OCI-M1 (cell line): ENCODE measurements at regions not wholly inside any gene's neighbourhood (a gene's known extent, or its start where the extent isn't known, plus 50 kb on each side); places are given as distances from the start of the nearest gene placed in this dataset.

Source experiments
- DNase-seq: peaks from one replicate; lab custom pipeline; 2025; lab: John Stamatoyannopoulos, UW

DNA sequence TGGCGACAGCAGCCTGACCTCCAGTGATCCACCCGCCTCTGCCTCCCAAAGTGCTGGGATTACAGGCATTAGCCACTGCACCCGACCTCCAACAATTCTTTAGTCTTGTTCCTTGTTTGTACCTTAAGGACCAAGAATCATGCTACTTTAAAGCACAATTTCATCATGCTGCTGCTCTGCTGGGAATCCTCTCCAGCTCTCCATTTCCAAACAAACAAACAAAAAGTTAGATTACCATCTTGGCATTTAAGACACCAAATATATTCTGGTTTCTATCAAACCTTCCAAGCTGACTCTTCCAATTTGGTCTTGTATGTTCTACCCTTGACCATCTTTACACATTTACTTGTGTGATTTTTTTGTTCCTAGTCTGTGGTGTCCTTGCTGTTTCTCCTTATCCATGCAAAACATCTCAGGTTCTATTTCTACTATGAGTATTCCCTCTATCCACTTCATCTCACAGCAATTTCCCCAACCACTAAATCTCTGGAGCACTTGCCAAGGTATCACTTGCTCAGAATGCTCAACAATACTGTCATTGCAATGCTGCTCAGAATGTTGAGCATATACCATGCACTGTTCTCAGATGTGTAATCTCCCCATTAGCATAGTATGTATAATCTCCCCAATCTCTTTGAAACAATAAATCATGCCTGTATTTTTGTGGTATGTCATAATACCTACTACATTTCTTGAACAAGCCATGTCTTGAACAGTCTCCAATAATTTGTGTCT, 73.2 kb upstream of the GALNT5 start:
- DNase-seq: no peak

DNA sequence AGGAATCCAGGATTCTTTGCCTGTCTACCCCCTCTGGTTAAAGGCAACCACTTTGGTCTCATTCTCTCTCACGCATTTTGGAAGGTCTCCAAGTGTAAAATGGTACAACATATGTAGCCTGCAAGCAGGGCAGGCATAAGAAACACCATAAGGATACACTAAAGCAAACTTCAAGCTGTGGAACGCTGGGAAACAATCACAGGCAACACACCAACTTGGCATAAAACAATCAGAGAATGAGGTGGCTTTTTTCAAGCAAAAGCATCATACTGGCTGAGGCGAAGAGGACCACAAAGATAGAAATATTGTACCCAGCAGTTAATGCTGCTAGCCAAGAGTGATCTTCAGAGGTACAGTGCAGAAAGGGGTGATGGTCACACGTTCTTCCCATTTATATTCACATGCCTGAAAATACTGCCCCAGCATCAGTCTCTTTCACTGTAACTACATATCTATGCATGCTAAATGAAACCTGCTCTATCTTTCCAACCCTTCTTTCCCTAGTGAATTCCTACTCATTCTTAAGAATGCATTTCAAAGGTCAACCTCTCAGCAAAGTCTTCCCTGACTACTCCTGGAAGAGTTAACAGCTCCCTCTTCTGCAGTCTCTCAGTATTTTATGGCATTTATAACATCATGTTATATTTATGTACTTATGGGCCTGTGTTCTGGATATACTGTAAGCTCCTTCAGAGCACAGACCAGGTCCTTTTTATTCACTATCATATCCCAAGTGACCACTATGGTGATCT, 71.9 kb upstream of the GALNT5 start:
- no peak for DNase-seq

DNA sequence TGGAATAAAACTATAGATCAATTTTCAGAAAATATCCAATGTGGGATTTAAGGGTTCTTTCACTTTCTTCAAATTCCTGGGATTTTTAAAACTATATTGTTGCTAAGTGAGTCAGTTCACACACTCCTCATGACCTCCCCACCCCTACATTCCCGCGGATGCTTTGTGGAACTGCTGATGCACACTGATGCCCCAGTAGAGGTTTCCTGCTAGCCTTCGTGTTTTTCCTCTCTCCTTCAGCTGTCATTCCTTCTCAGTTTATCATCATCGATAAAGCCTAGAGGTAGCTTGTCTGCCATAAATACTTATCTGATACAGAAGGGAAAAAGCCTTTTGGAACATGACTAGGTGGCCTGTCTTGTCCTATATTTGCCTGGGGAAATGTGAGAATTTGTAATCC, 67.4 kb upstream of the GALNT5 start:
- no peak for DNase-seq

DNA sequence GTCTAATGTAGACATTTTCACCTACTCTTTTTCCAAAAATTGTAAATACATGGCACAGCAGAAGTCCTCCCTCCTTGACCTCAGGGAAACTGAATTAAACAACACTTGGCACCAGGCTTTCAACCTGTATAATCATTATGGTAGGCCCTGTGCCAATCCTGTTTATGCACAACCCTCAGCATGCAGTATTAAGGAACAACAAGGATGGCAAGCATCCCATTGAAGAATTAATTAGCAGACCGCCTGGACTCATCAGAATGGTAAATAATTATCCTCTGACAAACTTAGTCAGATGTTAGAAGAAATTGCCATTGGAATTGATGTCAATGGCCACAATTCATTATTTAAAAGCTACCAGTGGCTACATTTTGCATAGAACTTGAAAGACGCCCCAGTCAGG, 66.3 kb upstream of the GALNT5 start:
- no peak for DNase-seq

DNA sequence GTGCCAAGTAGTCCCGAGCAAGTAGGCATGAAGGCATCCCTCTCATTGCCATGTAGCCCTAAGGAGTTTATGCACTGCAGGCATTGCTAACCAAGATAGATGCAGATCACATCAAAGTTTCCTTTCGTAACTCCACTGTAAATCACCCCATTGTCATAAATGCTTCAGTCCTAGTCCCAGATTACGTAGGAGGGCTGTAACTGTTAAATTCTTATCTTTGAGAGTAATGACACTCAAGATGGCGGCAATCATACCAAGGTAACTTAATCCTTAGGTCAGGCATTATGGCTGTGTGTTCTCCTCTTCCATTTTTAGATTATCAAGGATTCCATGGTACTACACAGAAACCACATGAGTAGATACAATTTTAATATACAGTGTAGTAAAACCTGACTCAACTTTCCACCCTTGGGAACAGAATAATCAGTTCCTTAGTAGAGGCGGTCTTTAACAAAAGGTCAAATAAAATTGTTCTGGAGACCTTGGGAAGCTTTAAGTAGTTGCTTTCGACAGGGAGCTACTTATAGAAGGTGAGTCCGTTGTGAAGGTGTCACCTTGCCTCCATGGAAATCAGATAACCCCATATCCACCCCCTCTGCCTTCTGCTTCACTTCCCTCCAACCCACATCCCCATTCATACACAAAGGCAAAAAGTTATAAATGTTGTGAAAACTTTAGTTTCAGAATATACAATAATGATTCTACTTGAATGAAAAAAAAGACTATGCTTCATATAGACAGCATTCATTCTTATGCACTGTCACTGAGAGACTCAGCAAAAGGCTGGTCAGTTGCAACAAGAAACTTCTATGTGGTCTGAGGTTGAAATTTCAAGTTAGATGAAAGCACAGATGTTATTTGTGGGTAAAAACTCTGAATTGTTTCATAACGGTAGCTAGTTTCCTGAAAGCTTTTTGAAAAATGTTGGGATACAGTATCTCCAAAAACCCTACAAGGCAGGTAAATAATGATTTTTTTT, 64.8 kb upstream of the GALNT5 start:
- DNase-seq: peak; percentile 24

DNA sequence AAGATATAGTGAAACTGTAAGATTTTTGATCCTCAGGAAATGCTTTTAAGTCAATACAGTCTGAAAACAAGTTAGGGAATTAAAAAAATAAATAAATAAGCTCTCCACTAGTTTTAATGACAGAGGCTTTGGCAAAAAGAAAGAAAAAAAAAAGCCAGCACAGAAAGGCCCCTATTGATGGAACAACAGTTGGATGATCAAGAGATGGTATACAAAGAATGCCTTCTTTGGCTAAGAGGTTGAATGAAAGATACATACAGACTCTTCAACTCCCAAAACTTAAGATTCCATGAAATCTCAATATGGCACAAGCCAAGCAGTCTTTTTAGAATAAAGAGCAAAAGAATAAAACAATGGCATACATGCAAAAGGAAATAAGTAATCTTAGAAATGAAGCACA, 64.0 kb upstream of the GALNT5 start:
- no peak for DNase-seq

DNA sequence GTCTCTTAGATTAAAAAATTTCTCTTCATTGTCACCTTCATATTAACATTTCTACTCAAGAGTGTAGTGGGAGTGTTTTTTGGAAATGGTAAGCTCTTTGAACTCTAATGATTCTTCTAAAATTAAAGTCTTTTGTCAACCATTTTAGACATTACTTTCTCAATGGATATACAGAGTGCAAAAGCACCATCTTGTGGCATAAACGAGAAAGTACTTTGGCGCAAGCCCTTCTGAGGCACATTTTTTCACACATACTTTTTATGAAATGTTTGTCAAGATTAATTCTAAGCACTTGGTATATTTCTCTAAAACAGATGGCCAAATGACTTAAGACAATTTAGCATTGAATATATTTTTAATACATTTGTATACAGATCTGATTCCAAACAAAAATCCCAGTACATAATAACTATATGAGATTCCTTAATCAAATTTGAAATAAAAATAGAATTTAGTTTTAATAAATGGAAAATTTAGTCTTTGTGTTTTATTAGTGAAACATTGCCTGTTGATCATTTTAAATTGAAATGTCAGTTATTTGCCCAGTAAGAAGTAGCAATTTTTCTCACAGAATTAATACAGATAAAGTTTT, 63.3 kb upstream of the GALNT5 start:
- peak; percentile 84 for DNase-seq

DNA sequence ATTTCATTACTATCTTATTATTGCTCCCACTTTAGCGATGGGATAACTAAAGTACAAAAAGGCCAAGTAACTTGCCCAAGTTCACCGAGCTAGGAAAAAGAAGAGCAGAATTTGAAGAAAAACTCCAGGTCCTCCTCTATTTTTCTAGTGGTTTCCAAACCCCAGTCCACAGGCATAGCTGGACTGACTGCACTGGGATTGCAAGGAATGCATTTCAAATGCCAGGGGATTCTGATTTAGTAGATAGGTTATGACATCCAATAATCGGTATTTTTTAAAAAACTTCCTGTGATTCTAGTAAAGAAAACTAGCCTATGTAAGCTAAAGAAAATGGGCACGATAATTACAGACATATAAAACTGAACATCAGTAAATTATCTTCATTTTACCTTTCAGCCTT, 62.7 kb upstream of the GALNT5 start:
- DNase-seq: no peak

DNA sequence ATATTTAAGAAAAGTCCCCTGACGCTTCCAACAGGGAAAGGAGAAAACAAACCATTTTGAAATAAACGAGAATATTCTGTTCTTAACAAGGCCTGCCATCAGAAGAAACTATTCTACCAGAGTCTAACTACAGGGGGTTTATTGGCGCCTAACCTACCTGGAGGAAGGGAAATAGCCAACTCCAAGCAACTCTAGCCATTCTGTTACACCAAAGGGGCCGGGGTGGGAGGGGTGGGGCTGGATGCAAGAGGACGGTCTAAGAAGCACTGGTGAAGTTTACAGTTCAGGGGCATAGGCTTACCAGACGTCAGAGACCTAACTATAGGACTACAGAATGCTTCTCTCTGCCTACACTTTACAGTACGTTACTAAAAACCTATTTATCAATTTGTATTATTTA, 60.5 kb upstream of the GALNT5 start:
- DNase-seq: no peak

DNA sequence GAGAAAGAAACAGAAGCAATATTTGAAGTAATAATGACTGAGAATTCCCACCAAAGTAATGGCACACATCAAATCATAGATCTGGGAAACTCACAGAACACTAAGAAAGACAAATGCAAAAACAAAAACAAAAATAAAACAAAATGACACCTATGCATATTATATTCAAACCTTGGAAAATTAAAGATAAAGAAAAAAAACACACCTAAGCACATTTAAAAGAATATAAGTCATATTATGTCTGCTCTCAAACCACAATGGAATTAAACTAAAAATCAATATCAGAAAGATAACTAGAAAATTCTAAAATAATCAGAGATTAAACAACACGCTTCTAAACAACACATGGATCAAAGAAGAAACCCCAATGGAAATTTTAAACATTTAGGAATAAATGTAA, 59.7 kb upstream of the GALNT5 start:
- no peak for DNase-seq

DNA sequence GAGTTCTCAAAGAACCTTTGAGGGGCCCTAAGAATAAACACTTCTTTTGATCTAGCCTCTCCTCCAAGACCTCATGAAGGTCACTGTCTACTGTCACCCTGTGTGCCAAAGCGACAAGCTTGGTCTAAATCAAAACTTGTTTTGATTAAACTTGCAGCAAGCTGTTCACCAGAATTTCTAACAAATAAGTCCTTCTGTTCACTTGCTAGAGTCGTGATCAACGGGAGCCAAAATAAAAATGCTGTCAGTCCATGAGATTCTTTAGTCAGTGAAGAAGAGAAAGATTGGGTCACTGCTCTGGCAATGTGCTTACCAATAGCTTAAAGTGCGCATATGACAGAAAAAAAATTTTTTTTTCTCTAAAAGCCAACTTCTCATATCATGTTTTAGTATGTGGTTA, 53.9 kb upstream of the GALNT5 start:
- no peak for DNase-seq

DNA sequence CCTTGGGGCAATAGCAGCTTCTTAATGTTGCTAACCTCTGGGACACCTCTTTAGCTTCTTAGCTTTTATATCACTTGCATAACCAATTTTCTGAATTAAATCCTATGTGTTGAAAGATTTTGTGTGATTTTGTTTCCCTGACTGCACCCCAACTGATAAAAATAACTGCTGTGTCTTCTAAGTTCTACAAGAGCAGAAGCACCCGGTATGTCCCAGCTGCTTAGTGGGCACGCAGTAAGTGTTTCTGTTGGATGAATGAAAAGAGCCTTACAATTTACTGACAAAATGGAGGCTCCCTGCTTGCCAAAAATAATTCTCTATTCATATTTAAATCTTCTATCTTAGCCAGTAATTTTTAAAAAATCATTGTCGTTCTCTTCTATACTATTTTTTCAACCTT, 53.1 kb upstream of the GALNT5 start:
- DNase-seq: no peak

DNA sequence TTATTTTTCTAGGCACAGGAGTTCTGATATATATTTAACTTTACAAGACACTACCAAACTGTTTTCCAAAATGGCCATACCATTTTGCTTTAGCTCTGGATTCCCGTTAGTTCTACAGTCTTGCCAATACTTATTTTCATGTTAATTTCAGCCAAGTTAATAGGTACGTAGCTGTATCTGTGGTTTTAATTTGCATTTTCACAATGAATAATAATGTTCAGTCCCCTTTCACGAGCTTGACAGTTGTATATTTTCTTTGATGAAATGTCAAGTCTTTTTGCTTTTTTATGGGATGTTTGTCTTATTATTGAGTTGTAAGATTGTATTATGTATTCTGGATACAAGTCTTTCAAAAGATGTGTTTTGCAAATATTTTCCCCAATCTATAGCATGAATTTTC, 50.6 kb upstream of the GALNT5 start:
- no peak for DNase-seq
